Islet precursor cell (in vitro differentiated cells): ENCODE measurements at regions not wholly inside any gene's neighbourhood (a gene's known extent, or its start where the extent isn't known, plus 50 kb on each side); places are given as distances from the start of the nearest gene placed in this dataset.
"Not testable (repeated sequence)": the region's sequence is repeated elsewhere in the genome, so short reads cannot be mapped to it uniquely, and the experiment has no call there.

ENCODE experiments used
- DNase-seq: peaks from one replicate; pipeline ENCODE4 v3.0.0-alpha.2; 2018

DNA sequence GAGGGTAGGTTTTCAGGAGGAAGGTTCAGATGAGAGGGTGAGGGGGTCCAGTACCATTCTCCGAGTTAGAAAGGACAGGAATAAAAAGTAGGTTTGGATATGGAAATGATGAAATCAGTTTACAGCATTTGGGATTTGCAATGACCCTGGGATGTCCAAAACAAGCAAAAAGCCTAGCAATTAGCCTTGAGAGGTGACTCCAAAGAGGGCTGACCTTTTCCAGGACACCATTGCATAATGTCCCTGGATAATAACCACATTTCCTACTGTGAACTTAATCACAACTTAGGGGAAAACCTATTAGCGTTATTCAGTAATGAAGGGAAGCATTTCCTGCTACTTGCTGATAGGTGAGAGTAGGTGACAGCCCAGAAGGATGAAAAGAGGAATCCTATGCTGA, 101.4 kb upstream of the ARHGAP42 start:
- DNase-seq, result no peak

DNA sequence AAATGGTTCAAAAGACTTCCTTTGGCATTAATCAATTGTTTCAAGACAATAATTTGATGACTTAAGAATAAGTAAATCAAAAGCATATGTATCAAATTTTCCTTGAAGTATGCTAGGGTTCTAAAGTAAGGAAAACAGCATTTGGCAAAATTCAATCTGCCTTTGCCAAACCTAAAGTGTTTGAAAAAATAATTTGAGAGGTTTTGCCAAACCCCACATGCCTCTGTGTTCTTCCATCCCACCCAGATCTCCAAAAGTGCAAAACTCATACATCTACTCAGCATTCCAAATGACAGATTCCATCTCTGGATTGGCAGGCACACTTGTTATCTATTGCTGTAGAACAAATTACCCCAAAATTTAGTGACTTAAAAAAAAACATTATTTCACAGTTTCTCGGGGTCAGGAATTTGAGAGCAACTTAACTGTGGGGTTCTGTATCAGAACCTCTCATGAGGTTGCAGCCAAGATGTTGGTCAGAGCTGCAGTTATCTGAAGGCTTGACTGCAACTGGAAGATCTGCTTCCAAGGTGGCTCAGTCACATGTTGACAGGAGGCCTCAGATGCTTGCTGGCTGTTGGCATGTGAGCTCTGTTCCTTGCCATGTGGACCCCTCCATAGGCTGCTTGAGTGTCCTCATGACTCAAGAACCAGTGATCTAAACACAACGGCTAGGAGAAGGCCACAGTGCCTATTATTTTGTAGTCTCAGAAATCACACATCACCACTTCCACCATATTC, 100.6 kb upstream of the ARHGAP42 start:
- no peak for DNase-seq

DNA sequence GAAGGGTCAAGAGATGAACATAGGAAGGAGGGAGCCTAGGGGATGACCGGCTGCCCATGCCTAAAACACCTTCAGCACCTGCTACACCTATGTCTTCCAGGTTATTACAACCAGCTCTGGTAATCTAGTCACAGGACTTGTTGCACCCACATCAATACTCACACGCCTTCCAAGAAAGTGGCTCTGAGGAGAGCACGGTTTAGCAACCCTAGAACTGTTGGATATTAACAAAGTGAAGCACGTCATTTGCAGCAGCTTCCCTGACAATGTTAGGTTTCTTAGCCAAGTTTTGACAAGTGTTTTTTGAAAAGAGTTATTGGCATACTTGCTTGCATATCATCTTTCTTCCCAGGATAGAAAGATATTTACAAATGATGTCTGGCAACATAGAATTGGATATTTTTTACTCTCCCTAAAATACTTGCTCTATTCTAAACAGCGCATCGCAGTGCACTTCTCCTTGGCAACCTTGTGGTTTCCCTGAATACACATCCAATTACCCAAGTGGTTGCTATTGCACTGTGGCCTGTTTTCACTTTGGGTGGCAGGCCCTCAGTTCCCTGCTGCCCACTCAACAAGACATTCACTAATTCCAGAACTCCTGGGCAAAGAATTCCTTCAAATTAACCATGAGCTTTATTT, 94.3 kb upstream of the ARHGAP42 start:
- DNase-seq, result no peak

DNA sequence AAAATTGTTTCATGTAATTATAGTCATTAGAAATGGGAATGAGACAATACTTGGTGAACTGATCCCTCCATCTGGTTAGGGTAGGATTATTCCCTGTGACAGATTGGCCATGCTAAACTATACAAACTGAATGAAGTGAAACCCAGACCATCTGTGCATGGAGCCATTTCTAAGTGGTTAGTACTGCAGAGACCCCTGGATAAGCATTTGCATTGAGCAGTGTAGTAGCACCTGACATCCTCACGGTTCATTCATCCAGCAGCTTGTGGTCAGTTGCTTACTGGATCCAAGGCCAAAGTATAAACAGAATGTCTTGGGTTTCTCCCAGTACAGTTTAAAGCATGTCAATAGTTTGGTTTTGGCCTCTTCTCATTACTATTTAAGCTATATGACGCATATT, 93.8 kb upstream of the ARHGAP42 start:
- no peak for DNase-seq

DNA sequence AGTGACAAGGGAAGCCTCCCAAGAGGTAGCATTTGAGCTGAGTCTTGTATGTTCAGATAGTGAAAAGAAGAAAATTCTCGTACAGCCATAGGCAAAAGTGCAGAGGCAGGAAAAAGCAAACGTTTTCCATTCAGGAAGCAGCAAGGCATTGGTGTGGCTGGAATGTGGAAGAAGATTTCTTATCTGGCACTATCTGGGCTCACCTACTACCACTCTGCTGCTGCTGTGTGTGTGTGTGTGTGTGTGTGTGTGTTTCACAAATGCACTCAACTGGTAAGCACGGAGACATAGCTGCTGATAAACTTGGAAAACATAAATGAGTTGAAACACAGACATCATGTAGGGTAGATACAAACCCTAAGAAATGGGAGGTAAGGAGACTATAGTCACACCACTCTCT, 92.8 kb upstream of the ARHGAP42 start:
- DNase-seq, result no peak

DNA sequence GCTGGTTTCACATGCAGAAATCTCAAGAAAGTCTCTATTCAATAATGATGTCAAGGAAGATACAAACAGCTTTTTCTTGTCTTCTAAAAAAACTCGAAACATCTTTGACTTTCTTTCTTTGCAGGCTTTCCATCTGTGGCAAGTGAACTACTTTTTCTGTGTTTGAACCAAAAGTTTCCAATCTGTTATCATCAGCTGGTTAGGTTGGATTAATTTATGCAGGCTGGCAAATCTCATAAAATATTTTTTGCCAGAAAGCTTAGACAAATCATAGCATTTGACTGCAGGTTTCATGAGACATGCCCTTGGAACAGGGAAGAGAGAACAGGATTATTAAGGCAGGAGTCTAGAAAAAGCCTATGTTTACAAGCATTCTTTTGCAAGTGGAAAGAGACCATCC, 86.1 kb upstream of the ARHGAP42 start:
- no peak for DNase-seq

DNA sequence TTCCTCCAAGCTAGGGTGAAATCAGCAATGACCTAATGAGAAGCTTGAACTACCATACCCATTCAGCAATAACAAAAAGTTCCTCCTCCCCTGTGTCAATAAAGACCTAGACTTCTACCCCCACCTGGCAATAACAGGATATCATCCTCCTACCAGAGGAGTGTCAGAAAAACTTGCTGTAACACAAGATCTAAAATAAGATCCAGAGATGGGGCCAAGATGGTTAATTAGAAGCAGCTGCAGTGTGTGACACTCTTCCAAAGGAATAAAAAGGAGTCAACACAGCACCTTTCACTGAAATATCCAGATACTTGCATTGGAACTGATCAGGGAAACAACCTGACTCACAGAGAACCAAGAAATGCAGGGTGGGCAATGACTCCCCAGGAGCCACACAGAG, 84.4 kb upstream of the ARHGAP42 start:
- no peak for DNase-seq

DNA sequence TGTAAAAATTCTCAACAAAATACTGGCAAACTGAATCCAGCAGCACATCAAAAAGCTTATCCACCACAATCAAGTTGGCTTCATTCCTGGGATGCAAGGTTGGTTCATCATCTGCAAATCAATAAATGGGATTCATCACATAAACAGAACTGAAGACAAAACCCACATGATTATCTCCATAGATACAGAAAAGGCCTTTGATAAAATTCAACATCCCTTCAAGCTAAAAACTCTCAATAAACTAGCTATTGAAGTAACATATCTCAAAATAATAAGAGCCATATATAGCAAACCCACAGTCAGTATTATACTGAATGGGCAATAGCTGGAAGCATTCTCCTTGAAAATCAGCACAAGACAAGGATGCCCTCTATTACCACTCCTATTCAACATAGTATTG, 79.3 kb upstream of the ARHGAP42 start:
- DNase-seq, result not testable (repeated sequence)

DNA sequence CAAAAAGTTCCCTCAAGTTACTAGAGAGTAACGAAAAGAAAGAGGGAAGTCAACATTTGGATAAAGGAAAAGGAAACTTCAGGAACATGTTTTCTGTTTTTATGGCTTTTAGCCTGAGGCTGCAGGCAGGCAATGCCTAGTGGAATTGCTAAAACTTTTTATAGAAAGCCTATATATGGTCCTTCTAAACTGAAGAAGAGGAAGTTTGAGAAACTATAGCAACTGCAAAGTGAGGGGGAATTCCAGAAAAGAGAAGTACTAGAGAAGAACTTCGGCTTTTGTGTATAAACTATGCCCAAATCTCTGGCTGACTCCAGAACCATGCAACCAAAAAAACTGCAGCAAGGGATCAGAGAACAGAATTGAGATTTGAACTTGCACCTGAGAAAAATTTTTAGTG, 74.3 kb upstream of the ARHGAP42 start:
- DNase-seq, result no peak

DNA sequence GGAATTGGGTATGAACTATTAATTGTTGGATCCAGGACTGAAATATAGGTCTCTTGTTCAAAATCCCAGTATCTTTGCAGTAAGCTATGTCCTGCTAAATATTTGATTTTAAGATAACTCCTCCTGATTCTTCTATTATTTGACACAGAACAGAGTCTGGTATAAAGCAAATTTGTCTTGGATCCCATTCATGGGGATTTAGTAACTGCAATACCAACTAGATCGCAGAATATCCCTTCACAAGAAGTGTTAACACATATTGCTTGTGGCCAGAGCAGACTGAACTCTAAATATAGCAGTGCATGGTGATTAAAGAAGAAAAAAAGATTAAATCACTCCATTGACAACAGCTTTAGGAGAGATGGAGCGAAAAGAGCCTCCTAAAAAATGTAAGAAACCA, 68.2 kb upstream of the ARHGAP42 start:
- no peak for DNase-seq

DNA sequence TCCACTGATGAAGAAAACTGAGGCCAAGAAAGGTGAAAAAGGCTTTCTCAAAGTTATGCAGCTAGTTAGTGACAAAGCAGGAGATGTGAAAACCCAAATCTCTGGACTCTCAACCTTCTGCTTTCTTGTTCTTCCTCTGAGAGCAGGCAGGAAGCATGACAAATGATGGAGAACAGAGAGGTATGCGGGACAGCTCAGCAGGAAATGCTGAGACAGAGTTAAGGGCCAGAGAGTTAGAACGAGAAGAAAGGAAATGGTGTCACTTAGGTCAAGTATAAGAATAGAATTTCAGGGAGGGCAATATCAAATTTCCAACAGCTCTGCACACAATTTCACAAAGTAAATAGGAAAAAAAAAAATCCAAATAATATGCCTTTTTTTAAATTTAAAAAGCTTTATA, 67.6 kb upstream of the ARHGAP42 start:
- peak; percentile 59 for DNase-seq

DNA sequence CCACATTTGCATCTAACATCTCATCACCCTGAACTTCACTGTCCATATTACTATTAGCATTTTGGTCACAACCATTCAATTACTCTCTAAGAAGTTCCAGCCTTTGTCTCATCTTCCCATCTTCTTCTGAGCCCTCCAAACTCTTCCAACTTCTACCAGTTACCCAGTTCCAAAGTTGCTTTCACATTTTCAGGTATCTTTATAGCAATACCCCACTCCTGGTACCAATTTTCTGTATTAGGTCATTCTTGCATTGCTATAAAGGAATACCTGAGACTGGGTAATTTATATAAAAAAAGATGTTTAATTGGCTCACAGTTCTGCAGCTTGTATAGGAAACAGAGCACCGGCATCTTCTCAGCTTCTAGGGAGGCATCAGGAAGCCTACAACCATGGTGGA, 64.7 kb upstream of the ARHGAP42 start:
- DNase-seq, result no peak

DNA sequence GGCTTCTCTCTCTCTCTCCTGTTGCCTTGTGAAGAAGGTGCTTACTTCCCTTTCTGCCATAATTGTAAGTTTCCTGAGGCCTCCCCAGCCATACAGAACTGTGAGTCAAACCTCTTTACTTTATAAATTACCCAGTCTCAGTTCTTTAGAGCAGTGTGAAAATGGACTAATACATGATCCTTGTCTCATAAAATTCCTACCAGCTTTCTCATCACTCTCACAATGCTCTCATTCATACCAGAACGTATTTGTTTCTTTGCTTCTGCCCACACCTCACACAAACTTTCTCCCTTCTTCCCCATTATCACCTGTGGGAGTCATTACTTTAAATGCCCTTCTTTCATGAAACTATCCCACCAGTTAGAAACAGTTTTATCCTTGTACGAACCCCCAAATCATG, 62.7 kb upstream of the ARHGAP42 start:
- no peak for DNase-seq

DNA sequence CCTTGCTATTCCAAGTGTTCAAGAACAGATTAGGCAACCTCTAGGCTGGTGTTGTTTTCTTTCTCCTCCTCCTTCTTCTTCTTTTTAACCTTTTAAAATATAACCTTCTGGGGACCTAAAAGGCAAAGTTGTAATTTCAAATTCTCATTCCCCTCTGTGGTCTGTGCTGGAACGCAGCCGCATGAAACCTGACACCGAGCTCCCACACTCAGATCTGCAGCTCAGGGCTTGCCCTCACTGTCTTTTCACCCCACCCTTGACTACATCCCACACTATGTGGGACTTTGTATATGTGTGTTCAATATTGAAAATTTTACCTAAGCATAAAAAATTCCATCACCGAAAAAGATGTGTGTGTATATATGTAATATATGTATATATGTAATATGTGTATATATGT, 62.0 kb upstream of the ARHGAP42 start:
- DNase-seq, result no peak

DNA sequence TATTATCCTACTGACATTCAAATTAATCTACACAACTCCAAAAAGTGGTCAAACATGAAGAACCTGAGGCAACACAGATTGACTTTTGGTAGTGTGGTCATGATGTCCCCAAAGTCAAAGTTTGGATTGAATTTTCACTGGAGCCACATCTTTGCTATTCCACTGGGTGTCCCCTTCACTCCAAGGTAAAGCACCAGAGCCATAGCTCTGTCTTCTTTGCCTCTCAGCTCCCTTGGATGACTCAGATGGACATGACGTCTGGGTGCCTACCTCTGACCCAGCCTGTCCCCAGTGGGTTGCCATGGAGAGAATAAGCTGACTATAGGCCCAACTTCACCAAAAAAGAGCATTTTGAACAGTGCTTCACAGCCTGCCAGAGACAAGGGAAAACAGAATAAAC, 57.4 kb upstream of the ARHGAP42 start:
- peak; percentile 53 for DNase-seq

DNA sequence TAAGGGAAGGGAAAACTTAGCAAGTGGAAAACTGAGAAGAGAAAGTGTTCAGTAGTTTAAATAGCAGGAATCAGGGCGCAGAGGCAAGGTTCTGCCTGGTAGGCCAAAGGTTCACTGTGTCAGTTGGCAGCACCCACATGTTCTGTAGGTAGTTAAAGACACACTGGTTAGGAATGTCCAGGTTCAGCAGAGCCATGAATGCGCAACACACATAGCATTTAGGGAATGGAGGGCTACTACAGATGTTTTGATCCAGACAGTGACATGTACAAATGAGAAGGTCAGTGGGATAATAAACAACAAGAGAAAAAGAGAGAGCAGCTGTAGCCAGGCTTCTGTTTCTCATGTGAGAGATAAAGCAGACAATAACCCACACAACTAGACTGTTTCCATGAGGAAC, 56.2 kb upstream of the ARHGAP42 start:
- DNase-seq, result no peak

DNA sequence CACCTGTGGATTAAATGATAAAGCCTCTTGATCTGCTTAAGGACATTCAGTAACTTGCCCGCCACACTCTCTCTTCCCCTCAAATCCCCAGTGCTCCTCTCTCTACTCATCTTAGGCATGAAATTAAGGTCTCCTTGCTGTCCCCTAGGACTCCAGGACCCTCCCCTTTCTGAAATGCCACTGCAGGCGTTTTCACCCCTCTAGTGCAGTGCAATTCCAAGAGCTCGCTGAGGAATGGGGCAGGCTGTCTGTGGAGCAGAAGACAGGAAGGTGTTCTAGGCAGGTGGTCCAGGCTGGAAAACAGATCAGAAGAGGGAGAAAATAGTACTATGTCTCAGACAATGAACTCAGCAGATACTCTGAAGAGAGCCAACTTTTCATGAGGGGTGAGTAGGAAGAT, 55.8 kb upstream of the ARHGAP42 start:
- no peak for DNase-seq

DNA sequence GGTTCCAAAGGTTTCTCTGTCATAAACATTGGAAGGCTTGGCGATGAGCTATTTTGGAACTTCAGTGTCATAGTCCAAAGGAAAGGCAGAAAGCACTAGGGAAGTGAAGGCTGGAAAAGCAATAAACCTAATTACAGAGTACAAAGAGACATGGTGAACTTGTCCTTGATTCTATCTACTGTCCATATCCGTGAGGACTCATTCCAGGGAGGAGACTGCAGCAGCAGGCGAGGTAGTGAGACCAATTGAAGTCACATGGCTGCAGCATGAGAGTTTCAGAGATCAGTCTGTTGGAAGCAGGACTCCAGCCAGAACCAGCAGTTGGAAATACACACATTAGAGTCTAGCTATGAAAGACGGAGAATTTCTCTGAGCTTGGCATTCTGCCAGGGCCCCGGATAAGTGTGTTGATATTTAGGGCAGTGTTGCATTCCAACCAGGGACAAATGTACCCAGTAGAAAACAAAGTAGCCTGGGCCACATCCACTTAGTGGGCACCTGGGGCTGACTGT, 54.1 kb upstream of the ARHGAP42 start:
- DNase-seq, result peak; percentile 55

DNA sequence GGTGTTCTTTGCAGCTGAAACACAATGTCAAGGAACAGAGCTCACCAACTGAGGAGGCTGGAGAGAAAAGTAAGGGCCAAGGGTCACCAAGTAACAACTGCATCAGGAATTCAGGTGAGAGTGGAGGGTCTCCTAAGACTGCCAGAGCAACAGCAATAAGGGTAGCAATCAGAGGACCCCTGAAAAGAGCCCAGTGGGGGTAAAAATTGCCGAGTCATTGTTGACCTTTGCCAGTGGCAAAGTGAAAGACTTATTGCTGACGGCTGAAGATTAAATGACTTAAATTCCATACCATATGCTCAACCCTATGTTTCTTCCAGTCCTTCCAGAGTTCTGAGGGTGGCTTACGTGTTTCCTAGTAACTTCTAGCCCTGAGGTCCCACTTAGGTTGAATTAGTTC, 51.9 kb upstream of the ARHGAP42 start:
- DNase-seq, result no peak

DNA sequence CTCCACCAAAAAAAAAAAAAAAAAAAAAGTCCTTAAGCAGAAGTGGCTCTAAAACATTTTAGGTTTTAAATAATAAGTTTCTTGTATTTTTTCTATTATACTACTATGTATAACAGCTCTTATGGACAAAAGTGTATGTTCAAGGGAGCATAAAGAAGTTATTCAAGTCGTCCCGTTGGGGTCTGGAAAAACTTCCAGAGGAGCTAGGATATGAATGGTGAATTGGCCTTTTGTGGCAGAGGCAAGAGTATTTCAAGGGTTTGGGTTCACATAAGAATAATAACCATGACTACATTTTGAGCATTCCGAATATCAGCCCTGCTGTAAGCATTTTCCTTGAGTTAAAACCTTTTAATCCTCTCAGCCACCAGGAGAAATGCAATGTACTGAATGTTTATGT, 50.6 kb upstream of the ARHGAP42 start:
- DNase-seq, result no peak
